HG03045 (cell line): ENCODE measurements at regions not wholly inside any gene's neighbourhood (a gene's known extent, or its start where the extent isn't known, plus 50 kb on each side); places are given as distances from the start of the nearest gene placed in this dataset.

Experiments used
- ATAC-seq: cut with Tn5 transposase; IDR thresholded peaks from one replicate; pipeline ENCODE4 v1.9.1; 2021; ENCODE audit warnings: mild to moderate bottlenecking, moderate library complexity; ENCODE audit not compliant: unreplicated experiment

- ATAC-seq: no peak
These were observed 83.4 kb upstream of the NANOGP8 start for GRCh38 chr15:35168464-35168863.

- no peak for ATAC-seq
These were observed 82.6 kb upstream of the NANOGP8 start for GRCh38 chr15:35167675-35168074.

GRCh38 chr15:35166730-35167359 lies 81.8 kb upstream of the NANOGP8 start:
- ATAC-seq: no peak

- ATAC-seq: no peak
These were observed 76.6 kb upstream of the NANOGP8 start for GRCh38 chr15:35161694-35162093.

- ATAC-seq: no peak
These were observed 74.1 kb upstream of the NANOGP8 start for GRCh38 chr15:35159170-35159569.

GRCh38 chr15:35151782-35152181 lies 66.7 kb upstream of the NANOGP8 start:
- no peak for ATAC-seq

- ATAC-seq: no peak
These were observed 66.3 kb upstream of the NANOGP8 start for GRCh38 chr15:35151381-35151780.

- ATAC-seq: no peak
These were observed 65.3 kb upstream of the NANOGP8 start for GRCh38 chr15:35150361-35150760.

- ATAC-seq: no peak
These were observed 60.2 kb upstream of the NANOGP8 start for GRCh38 chr15:35145336-35145735.

- ATAC-seq: no peak
These were observed 57.5 kb upstream of the NANOGP8 start for GRCh38 chr15:35142578-35142977.

GRCh38 chr15:35141743-35142471 lies 56.8 kb upstream of the NANOGP8 start:
- ATAC-seq: no peak

GRCh38 chr15:35139822-35140221 lies 54.7 kb upstream of the NANOGP8 start:
- ATAC-seq: no peak

GRCh38 chr15:35137190-35137574 lies 52.1 kb upstream of the NANOGP8 start:
- ATAC-seq: no peak

GRCh38 chr15:35136321-35137189 lies 51.5 kb upstream of the NANOGP8 start:
- peak; percentile 99 for ATAC-seq
